RWPE2 (cell line): ENCODE measurements at regions not wholly inside any gene's neighbourhood (a gene's known extent, or its start where the extent isn't known, plus 50 kb on each side); places are given as distances from the start of the nearest gene placed in this dataset.

Experiments used
- ATAC-seq: fragments of 200-7000 bp; cut with Tn5 transposase; 3 replicates; pipeline ENCODE4 v1.9.1; 2021; ENCODE audit warnings: low read depth
- DNase-seq: peaks from one replicate; pipeline ENCODE4 v3.0.0-alpha.2; 2020; ENCODE audit warnings: low spot score
- H3K27ac ChIP-seq: fragments of 450-650 bp; 2 replicates; pipeline ENCODE4 v1.5.1; 2017; ENCODE audit warnings: mild to moderate bottlenecking; ENCODE audit not compliant: poor library complexity, severe bottlenecking
- H3K27me3 ChIP-seq: fragments of 250-450 bp; sonication (Bioruptor Pico); 2 replicates; pipeline ENCODE4 v1.5.1; 2021; ENCODE audit warnings: mild to moderate bottlenecking, moderate library complexity; ENCODE audit not compliant: insufficient read depth, poor library complexity, severe bottlenecking
- H3K36me3 ChIP-seq: fragments of 250-450 bp; sonication (Bioruptor Pico); 2 replicates; pipeline ENCODE4 v1.5.1; 2020; ENCODE audit warnings: low read depth, mild to moderate bottlenecking, moderate library complexity
- H3K4me1 ChIP-seq: fragments of 250-450 bp; sonication (Bioruptor Pico); 2 replicates; pipeline ENCODE4 v1.5.1; 2021; ENCODE audit warnings: mild to moderate bottlenecking, moderate library complexity; ENCODE audit not compliant: insufficient read depth, poor library complexity, severe bottlenecking
- H3K4me3 ChIP-seq: fragments of 250-450 bp; sonication (Bioruptor Pico); 2 replicates; pipeline ENCODE4 v1.5.1; 2021; ENCODE audit warnings: mild to moderate bottlenecking, moderate library complexity; ENCODE audit not compliant: severe bottlenecking
- H3K9me3 ChIP-seq: fragments of 250-450 bp; sonication (Bioruptor Pico); 2 replicates; pipeline ENCODE4 v1.5.1; 2021; ENCODE audit warnings: mild to moderate bottlenecking, moderate library complexity; ENCODE audit not compliant: severe bottlenecking
- CTCF ChIP-seq: fragments of 450-650 bp; IDR thresholded peaks from one replicate; pipeline ENCODE4 v1.5.1; 2017; ENCODE audit warnings: mild to moderate bottlenecking, moderate library complexity; ENCODE audit not compliant: poor library complexity, severe bottlenecking

- no peak for ATAC-seq
- Histone ChIP-seq H3K4me1 (no peaks in the 10 kb centered on the region), H3K27ac (no peak overlapping the region), H3K27me3 (no peaks in the 10 kb centered on the region), H3K9me3 (no peaks in the 10 kb centered on the region), H3K36me3 (no peaks in the 10 kb centered on the region), H3K4me3 (no peak overlapping the region)
- DNase-seq = no peak
- no peak for TF ChIP-seq CTCF
Observed at GRCh38 chr1:239662950-239663349, 276.6 kb downstream of the CHRM3 start.

- Histone ChIP-seq H3K4me3 (no peak overlapping the region), H3K27ac (no peak overlapping the region), H3K36me3 (no peaks in the 10 kb centered on the region), H3K27me3 (no peaks in the 10 kb centered on the region), H3K9me3 (no peaks in the 10 kb centered on the region), H3K4me1 (no peaks in the 10 kb centered on the region)
- DNase-seq (no peak), ATAC-seq (no peak)
- TF ChIP-seq CTCF = no peak
Observed at GRCh38 chr1:239672256-239672655, 285.9 kb downstream of the CHRM3 start.

- H3K27ac ChIP-seq = no peak overlapping the region
- ATAC-seq (no peak), DNase-seq (no peak)
- no peaks in the 10 kb centered on the region for H3K4me1 ChIP-seq
- TF ChIP-seq CTCF = no peak
- no peaks in the 10 kb centered on the region for H3K36me3 ChIP-seq
- H3K27me3 ChIP-seq = no peaks in the 10 kb centered on the region
- H3K4me3 ChIP-seq = no peak overlapping the region
- no peaks in the 10 kb centered on the region for H3K9me3 ChIP-seq
Observed at GRCh38 chr1:239675735-239676134, 289.4 kb downstream of the CHRM3 start.

- Histone ChIP-seq H3K36me3 (no peaks in the 10 kb centered on the region), H3K27me3 (no peaks in the 10 kb centered on the region), H3K27ac (no peak overlapping the region), H3K9me3 (no peaks in the 10 kb centered on the region), H3K4me3 (no peak overlapping the region), H3K4me1 (no peaks in the 10 kb centered on the region)
- ATAC-seq (no peak), DNase-seq (no peak)
- no peak for TF ChIP-seq CTCF
Observed at GRCh38 chr1:239676522-239677273, 290.3 kb downstream of the CHRM3 start.

- H3K27ac ChIP-seq = no peak overlapping the region
- H3K27me3 ChIP-seq = no peaks in the 10 kb centered on the region
- no peak overlapping the region for H3K4me3 ChIP-seq
- ATAC-seq (no peak), DNase-seq (no peak)
- H3K36me3 ChIP-seq = no peaks in the 10 kb centered on the region
- no peaks in the 10 kb centered on the region for H3K4me1 ChIP-seq
- H3K9me3 ChIP-seq = no peaks in the 10 kb centered on the region
- no peak for TF ChIP-seq CTCF
Observed at GRCh38 chr1:239677362-239677761, 291.0 kb downstream of the CHRM3 start.
